ACHN (cell line): ENCODE measurements at regions not wholly inside any gene's neighbourhood (a gene's known extent, or its start where the extent isn't known, plus 50 kb on each side); places are given as distances from the start of the nearest gene placed in this dataset.

ENCODE experiments used
- DNase-seq: peaks from one replicate; pipeline ENCODE4 v3.0.0-alpha.2; 2015
- in situ Hi-C: cut with HindIII; loops from 2 replicates; pipeline ENCODE4 v1.10.0; 2017; ENCODE audit warnings: low sequenced_read_pairs, low pct_ligation_motif_present, low pct_unique_long_range_greater_than_20kb

DNA sequence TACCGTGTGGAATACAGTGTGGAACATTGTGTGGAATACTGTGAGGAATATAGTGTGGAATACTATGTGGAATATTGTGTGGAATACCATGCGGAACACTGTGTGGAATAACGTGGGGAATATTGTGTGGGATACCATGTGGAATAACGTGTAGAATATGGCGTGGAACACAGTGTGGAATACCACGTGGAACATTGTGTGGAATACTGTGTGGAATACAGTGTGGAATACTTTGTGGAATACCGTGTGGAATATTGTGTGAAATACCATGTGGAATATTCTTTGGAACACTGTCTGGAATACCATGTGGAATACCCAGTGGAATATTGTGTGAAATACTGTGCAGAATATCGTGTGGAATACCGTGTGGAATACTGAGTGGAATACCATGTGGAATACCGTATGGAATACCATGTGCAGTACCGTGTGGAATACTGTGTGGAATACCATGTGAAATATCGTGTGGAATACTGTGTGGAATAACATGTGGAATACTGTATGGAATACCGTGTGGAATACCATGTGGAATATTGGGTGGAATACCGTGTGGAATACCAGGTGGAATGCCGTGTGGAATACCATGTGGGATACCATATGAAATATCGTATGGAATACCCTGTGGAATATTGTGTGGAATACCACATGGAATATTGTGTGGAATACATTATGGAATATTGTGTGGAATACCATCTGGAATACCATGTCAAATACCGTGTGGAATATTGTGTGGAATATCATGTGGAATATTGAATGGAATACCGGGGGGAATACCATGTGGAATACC, 133.1 kb upstream of the CHST15 start:
- DNase-seq, result no peak
- in situ Hi-C loops, result no loop called here

DNA sequence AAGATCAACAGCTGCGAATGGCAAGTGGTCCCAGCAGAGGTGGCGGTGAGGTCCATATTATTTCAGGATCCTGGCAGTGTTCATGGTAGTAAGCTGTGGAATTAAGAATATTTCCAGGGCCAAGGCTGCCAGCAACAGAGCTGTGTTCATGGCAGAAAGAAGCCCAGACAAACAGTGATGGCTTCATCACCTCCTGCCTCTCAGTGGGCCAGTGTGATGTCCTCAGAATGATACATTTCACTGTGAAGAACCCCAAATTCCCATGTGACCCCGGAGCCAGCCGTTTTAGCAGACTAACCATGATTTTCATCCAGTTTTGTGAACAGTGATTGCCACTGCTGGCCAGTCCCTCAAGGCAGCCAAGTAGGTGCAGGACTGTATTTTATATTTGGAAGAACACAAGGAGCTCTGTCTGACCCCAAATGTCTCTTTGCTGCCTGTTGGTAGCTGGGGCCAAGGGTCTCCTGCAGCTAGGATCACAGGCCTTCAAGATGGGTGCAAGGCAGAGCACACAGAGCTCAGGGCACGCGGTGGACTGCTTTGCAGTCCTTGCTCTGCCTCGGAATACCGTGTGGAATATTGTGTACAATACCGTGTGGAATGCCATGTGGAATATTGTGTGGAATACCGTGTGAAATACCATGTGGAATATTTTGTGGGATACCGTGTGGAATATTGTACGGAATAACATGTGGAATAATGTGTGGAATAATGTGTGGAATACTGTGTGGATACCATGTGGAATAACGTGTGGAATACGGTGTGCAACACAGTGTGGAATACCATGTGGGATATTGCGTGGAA, 132.3 kb upstream of the CHST15 start:
- in situ Hi-C loops, result no loop called here
- DNase-seq, result no peak

DNA sequence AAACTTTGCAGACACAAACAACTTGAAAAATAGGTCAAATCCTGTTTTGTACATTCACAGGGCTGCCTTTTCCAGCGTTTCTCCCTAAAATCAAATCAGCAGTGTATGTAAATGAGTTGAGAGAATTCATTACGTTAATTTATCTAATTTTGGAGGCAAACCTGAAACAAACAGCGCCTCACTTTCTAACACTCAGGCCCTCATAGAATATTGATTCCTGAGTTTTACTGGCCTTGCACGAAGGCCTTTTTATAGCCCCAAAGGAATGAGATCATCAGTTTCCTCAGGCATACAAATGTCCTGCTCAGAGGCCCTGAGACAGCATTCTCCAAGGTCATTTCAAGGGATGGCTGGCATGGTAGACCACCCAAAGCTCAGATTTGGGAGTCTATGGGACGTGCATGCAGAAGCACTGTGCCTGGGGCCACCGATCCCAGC, 131.7 kb upstream of the CHST15 start:
- in situ Hi-C loops, result no loop called here
- no peak for DNase-seq

DNA sequence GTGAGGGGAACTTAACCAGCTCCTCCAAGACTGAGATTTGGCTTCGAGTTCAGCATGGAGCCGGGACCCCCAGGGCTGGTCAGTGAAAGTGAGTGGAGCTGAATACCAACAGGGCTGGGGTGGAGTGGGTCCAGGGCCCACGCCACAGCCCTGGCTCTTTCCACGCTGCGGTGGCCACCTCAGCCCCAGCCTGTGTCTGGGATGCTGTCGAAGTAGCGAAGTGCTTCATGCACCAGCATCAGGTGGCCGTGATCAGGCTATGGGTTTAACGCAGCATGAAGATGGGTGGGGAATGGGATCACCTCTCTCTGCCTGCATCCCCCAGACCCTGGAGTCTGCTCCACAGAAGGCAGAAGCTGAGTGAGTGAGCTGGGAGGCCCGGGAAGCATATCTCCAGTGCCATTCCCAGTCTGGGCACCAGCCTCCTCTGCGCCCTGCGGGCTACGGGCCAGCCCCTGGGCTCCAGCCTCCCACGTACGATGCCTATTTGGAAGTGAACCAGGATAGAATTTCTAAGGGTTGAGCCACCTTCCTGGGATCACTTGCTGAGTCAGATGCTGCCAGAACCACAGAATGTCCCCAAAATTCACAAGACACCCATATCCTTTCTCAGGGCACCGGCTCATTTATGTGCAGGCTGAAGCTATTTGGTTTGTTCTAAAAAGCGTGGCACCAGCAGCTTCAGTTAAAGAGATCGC, 131.1 kb upstream of the CHST15 start:
- in situ Hi-C loops, result no loop called here
- DNase-seq, result no peak

DNA sequence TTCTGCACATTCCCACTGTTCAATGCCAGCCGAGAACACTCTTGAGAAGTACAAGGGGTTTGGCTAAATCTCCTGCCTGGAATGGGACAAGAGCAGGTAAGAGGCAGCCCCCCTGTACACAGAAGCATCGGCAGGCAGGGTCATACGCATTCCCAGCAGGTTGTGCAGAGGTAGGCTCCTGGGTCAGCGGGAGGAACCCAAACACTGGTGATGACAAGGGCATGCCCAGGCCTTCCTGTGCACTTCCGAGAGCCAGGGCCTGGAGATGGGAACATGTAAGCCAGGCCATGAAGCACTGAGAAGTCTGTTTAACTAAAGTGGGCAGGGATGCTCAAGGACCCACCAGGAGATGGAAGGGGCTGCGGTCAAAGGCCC, 130.3 kb upstream of the CHST15 start:
- no peak for DNase-seq
- in situ Hi-C loops, result no loop called here

DNA sequence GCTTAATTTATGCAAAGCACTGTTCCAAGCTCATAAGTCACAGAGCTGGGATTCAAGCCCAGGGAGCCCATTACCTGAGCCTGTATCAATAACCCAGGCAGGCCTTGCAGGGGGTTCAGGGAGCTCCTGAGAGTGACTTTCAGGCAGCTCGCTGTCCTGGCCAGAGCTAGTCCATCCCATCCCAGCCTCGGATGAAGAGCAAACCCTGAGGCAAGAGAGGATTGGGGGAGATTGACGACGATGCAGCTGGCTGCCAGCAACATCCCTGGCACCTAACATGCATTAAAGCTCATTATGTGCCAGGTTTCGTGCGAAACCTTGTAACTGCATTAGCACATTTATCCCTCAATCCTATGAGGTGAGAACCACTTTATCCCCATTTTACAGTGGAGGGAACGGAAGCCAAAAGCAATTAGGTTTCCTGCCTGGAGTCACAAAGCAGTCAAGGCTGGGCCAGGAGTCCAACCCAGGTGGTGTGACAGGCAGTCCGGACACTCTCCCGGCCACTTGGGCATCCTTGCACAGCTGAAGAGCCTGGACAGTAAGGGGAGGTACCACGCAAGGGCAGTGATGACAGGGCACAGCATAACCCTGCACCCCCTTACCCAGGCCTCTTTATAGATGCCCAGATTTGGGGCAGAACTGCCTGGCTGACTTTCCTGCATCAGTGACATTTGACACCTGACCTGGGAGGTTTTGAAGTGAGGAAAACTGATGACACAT, 129.8 kb upstream of the CHST15 start:
- DNase-seq, result no peak
- in situ Hi-C loops, result no loop called here

DNA sequence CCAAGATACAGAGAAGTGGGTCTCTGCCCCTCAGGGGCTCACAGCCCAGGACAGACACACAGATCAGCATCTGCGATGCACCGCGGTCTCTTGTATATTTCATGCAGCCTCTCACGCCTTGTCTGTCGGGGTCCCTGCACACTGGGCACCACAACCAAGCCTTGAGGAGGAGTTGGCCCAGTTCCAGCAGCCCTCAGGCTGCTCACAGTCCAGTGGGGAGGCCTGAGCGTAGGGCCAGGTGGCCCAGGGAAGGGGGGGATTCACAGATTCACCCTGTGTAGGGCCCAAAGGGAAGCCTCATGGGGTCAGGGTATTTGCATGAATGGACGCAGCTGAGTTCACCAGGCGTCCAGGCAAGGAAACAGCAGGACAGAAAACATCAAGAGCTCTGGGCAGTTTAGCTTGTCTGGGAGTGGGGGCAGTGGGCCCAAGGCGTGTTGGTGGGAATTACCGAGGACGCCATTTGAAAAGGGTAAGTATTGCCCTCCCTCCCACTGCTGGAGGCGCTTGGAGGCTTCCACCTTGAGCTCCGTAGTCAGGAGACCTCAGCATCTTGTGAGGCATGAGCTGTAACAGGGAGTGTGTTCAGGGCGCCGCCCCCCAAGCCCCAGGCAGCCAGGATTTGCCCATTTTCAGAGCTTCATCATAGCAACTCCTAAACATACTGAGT, 129.1 kb upstream of the CHST15 start:
- in situ Hi-C loops, result no loop called here
- no peak for DNase-seq

DNA sequence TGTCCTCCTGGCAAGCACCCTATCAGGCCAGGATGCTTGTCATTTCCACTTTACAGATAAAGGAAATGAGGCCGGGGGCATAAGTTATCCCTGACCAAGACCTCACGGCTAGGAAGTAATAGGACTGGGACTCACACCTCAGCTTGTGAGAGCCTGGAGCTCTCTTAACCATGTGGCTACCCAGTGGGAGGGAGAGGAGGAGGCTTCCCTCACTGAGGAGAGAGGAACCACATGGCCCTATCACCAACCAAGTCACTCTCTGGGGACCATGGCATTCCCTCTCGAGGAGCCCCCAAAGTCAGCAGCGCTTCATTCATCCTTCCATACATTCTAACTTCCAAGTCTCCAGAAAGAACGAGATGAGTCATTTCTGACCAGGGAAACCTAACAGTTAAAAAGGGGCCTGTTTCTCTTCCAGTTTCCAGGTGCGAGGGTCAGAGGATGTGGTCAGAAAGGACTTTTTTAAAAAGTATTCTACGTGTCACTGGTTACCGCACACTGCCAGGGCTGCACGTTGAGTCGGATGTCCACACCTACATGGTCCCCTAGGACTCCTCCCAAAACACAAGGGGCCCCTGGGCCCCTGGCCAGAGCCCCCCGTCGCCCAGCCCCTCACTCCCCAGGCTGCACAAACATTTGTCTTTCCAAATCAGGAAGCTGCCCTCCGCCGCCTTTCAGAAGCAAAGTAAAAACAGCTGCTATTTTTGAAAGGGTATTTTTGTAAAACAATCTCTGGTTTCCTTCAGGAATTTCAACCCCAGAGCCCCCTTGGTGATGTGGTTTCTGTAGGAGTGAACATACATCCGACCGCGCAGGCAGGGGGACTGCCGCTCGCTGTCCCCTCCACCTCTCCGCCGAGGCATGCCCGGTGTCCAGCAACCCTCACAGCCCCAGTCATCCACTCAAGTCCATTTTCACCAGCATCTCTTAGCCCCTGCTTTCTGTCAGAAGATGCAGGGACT, 128.2 kb upstream of the CHST15 start:
- in situ Hi-C loops, result no loop called here
- no peak for DNase-seq

DNA sequence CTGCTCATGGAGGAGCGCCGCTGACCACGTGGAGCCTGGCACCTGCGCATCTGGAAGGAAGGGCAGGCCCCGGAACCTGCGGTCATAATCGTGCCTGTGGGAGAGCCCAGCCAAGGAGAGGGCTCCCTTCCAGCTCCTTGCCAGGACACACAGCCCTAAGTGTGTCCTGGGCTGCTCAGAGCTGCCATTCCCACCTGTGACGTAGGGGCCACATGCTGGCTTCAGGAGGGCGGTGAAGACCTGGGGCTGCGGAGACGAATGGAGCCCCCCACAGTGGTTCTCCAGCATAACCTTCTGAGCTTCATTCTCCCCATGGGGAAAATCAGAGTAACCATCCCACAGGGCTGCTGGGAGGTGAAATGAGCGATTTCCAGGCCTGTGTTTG, 127.6 kb upstream of the CHST15 start:
- DNase-seq, result no peak
- in situ Hi-C loops, result no loop called here

DNA sequence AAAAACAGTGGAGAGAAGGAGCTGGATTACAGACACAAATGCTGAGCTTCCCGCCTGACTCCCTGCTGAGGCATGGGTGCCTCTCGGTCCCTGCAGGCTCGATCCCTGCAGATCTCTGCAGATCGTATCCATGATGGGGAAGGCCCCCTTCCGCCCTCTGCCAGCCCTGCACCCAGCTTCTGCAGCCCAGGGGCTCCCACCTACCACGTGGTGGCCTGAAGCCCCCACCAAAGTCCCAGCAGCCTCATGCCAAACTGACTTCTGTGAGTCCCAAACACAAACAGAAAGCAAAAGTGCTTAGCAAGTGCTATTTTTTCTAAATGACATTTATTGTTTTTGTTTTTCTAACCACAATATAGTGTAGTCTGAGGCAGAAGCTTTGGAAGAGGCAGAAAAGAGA, 127.1 kb upstream of the CHST15 start:
- in situ Hi-C loops, result no loop called here

DNA sequence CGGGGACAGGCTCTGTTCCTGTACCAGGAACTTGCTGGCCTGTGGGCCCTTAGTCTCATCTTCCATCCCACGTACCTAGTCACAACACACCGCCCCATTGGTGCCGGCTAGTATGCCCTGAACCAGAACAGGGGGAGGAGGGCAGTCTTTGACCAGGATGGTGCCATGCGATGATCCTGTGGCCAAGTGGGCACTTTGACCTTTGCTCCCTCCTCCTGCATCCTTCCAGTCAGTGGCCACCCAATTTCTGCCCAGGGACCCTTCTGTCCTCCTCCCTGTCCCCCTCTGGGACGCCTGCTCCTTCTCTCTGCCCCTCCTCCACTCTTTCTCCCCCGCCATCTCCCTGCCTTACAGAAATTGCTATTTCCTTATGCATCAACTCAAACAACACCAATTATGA, 126.3 kb upstream of the CHST15 start:
- DNase-seq, result no peak

More for the DNA sequence above, 127.1 kb upstream of the CHST15 start:
- DNase-seq, result no peak

DNA sequence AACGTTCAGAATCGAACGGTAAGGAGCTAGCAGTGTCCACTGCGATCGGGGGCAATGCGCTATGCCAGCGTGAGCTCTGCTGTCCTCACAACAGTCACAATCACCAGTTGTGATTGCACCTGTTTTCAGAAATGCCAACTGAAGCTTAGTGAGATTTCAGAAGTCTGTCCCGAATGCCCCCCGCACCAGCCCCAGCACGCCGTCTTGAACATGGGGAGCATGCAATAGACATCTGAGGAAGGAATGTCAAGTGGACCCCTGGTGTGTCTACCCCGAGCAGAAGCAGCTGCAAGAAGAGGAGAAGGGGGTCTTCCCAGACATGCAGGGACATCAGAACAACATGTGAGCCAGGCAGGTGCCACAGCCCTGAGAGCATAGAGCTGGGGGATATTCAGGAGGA, 125.7 kb upstream of the CHST15 start:
- DNase-seq, result no peak
- in situ Hi-C loops, result no loop called here

More for the DNA sequence above, 126.3 kb upstream of the CHST15 start:
- in situ Hi-C loops, result no loop called here

DNA sequence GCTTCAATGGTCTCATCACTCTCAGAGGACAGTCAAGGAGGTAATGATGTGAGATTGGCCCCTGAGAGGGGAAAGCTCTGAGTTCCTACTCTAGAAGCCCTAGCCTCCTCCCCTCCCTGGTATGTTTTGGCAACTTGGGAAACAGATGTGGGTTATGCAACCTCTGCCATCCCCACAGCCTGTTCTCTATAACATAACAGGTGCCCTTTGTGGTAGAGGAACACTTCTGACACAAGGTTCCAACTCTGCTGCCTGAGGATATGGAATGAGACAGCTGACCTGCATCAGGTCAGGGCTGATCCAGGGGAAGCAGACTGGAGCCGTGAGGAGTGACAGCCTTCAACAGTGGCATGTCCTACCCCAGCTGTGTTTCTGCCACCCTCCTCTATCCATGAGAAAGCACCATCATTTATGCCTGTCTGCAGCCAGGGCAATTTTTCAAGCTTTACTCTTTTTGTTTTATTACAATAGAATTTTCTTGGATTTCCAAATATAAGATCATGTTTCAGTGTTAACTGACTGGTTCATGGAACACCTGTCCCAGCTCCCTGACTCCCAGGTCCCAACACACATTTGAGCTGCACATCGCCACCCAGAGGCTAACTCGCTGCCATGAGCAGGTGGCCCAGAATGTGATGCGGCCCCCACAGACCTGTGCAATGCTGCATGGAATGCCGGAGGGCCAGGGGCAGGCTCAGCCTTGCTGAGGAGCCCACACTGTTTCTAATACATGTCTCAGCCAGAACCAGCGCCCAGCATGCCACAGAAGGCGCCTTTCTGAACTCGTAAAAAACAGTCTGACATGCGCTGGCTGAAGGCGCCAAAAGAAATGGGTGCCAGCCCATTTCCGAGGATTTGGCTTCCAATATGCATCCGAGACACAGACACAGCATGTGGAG, 124.8 kb upstream of the CHST15 start:
- peak; percentile 7 for DNase-seq
- in situ Hi-C loops, result no loop called here

DNA sequence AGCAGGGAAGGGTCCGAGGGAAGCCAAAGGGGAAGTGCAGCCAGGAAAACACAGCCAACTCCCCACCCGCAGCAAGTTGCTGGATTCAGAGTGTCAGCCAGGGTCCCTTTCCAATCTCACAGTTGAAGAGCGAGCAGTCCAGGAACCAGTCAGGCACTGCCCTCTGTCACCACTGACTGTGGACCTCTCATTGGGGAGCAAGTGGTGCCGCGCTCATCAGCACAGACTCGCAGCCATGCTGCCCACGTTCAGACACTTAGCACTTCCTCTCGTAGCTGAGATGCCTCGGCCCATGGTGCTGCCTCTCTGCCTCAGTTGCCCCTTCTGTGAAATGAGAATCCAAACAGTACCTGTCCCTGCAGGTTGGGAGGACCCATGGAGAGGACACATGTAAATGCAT, 123.6 kb upstream of the CHST15 start:
- in situ Hi-C loops, result no loop called here
- DNase-seq, result no peak

DNA sequence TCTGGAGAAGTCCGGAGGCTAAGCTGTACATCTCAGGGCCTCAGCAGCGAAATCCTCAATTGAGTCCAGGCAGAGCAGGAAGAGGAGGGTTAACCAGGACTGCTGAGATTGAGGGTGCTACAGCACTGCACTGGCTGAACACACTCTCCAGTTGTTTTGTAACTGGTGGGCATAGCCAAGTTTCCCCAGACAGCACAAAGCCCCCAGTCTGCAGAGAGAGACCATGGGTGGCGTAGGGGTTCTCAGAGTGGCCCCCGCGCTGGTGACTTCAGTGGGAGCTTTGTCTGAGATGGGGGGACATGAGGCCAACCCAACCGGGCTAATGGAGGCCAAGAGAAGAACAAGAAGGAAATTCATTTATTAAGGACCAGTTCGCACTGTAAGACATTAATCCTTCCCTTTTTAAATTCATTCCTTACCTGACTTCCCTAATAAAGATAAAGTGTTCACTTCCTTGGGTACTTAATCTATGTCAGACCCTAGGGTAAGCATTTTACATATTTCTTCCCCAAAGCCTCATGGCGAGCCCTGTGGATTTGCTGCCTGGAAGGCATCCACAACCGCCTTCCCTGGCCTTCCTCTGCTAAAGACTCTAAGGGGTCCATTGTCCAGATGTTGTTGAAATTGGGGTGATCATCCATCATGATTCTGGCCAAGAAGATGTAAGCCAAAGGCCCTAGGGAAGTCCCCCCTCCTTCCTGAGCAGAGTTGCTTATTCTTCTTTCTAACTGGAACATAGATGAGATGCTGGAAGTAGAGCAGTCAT, 121.4 kb upstream of the CHST15 start:
- in situ Hi-C loops, result no loop called here
- no peak for DNase-seq
